Glutamatergic neuron (in vitro differentiated cells): ENCODE measurements at regions not wholly inside any gene's neighbourhood (a gene's known extent, or its start where the extent isn't known, plus 50 kb on each side); places are given as distances from the start of the nearest gene placed in this dataset.

ENCODE experiments used
- DNase-seq: peaks from one replicate; pipeline ENCODE4 v3.0.0; 2022
- H3K27ac Mint-ChIP-seq: one replicate; pipeline ENCODE4 v1.8.0; 2020; ENCODE audit warnings: mild to moderate bottlenecking, mixed read lengths, inconsistent platforms; ENCODE audit not compliant: unreplicated experiment
- H3K27me3 Mint-ChIP-seq: one replicate; pipeline ENCODE4 v1.8.0; 2020; ENCODE audit warnings: mild to moderate bottlenecking, moderate library complexity, mixed read lengths, inconsistent platforms; ENCODE audit not compliant: unreplicated experiment
- H3K36me3 Mint-ChIP-seq: one replicate; pipeline ENCODE4 v1.8.0; 2020; ENCODE audit warnings: mild to moderate bottlenecking, mixed read lengths, inconsistent platforms; ENCODE audit not compliant: unreplicated experiment
- H3K4me1 Mint-ChIP-seq: one replicate; pipeline ENCODE4 v1.8.0; 2020; ENCODE audit warnings: mild to moderate bottlenecking, low read depth, mixed read lengths, inconsistent platforms; ENCODE audit not compliant: unreplicated experiment
- H3K4me3 Mint-ChIP-seq: one replicate; pipeline ENCODE4 v1.8.0; 2020; ENCODE audit warnings: mild to moderate bottlenecking, mixed read lengths, inconsistent platforms; ENCODE audit not compliant: unreplicated experiment
- H3K9me3 Mint-ChIP-seq: one replicate; pipeline ENCODE4 v1.8.0; 2020; ENCODE audit warnings: mild to moderate bottlenecking, moderate library complexity, mixed read lengths, inconsistent platforms; ENCODE audit not compliant: unreplicated experiment
- TF ChIP-seq, protein P1 (sequence below): fragments of 200-600 bp; sonication (generic); IDR thresholded peaks from one replicate; pipeline ENCODE4 v1.5.0; 2021; ENCODE audit not compliant: partially characterized antibody, unreplicated experiment

- no peak for DNase-seq
- H3K36me3 Mint-ChIP-seq: no peaks in the 10 kb centered on the region
- no peaks in the 10 kb centered on the region for H3K27me3 Mint-ChIP-seq
- H3K27ac Mint-ChIP-seq: no peak overlapping the region
- no peaks in the 10 kb centered on the region for H3K9me3 Mint-ChIP-seq
- no peaks in the 10 kb centered on the region for H3K4me1 Mint-ChIP-seq
- TF ChIP-seq, protein P1, sequence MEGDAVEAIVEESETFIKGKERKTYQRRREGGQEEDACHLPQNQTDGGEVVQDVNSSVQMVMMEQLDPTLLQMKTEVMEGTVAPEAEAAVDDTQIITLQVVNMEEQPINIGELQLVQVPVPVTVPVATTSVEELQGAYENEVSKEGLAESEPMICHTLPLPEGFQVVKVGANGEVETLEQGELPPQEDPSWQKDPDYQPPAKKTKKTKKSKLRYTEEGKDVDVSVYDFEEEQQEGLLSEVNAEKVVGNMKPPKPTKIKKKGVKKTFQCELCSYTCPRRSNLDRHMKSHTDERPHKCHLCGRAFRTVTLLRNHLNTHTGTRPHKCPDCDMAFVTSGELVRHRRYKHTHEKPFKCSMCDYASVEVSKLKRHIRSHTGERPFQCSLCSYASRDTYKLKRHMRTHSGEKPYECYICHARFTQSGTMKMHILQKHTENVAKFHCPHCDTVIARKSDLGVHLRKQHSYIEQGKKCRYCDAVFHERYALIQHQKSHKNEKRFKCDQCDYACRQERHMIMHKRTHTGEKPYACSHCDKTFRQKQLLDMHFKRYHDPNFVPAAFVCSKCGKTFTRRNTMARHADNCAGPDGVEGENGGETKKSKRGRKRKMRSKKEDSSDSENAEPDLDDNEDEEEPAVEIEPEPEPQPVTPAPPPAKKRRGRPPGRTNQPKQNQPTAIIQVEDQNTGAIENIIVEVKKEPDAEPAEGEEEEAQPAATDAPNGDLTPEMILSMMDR: no peak
- H3K4me3 Mint-ChIP-seq: no peak overlapping the region
Measured at GRCh38 chr5:164555809-164556208, 1050.4 kb downstream of the MAT2B start.

GRCh38 chr5:164560216-164560615 is 1054.8 kb downstream of the MAT2B start:
- H3K4me3 Mint-ChIP-seq: no peak overlapping the region
- H3K27ac Mint-ChIP-seq: no peak overlapping the region
- no peaks in the 10 kb centered on the region for H3K4me1 Mint-ChIP-seq
- DNase-seq: no peak
- H3K36me3 Mint-ChIP-seq: no peaks in the 10 kb centered on the region
- no peaks in the 10 kb centered on the region for H3K27me3 Mint-ChIP-seq
- TF ChIP-seq, protein P1: no peak
- no peaks in the 10 kb centered on the region for H3K9me3 Mint-ChIP-seq

GRCh38 chr5:164561933-164562872 is 1056.8 kb downstream of the MAT2B start:
- Mint-ChIP-seq H3K27me3 (no peaks in the 10 kb centered on the region), H3K36me3 (no peaks in the 10 kb centered on the region), H3K9me3 (no peaks in the 10 kb centered on the region), H3K4me3 (no peak overlapping the region), H3K4me1 (no peaks in the 10 kb centered on the region), H3K27ac (no peak overlapping the region)
- TF ChIP-seq, protein P1: no peak
- DNase-seq: no peak

DNA sequence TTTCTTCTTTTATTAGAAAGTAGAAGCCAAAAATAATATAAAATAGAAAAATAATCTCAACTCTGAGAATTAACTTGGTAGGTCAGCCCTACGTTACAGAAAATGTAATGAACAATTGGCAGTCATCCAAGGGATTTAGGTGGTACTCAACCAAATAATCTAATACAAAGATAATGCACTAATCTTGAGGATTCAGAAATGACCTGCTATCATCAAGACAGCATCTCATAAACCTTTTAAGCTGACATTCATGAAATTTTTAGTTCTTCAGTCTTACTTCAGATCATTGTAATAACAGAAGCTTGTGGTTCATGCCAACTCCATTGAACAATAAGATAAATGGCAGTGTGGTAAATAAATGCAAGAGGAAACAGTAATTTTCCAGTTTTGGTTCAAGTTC is 1058.0 kb downstream of the MAT2B start:
- TF ChIP-seq, protein P1: no peak
- no peak overlapping the region for H3K4me3 Mint-ChIP-seq
- no peaks in the 10 kb centered on the region for H3K36me3 Mint-ChIP-seq
- H3K9me3 Mint-ChIP-seq: no peaks in the 10 kb centered on the region
- no peaks in the 10 kb centered on the region for H3K27me3 Mint-ChIP-seq
- H3K27ac Mint-ChIP-seq: no peak overlapping the region
- DNase-seq: no peak
- H3K4me1 Mint-ChIP-seq: no peaks in the 10 kb centered on the region

GRCh38 chr5:164573397-164573796 is 1068.0 kb downstream of the MAT2B start:
- H3K4me3 Mint-ChIP-seq: no peak overlapping the region
- DNase-seq: no peak
- TF ChIP-seq, protein P1: no peak
- H3K27me3 Mint-ChIP-seq: no peaks in the 10 kb centered on the region
- no peaks in the 10 kb centered on the region for H3K9me3 Mint-ChIP-seq
- peaks cover 2% of the 10 kb centered on the region for H3K4me1 Mint-ChIP-seq
- H3K27ac Mint-ChIP-seq: no peak overlapping the region
- no peaks in the 10 kb centered on the region for H3K36me3 Mint-ChIP-seq
